Heart left ventricle (tissue), 13 donors: ENCODE measurements at regions not wholly inside any gene's neighbourhood (a gene's known extent, or its start where the extent isn't known, plus 50 kb on each side); places are given as distances from the start of the nearest gene placed in this dataset.

ENCODE experiments used
- CTCF ChIP-seq, 12 donors: fragments of 200-600 bp; sonication (generic) in 4 of 12; IDR thresholded peaks; one replicate each; pipeline versions ENCODE4 v1.5.0 to v1.8.0; 2018 to 2022; ENCODE audit warnings: antibody characterized with exemption in 12 of 12, mild to moderate bottlenecking in 5 of 12
- POLR2A ChIP-seq, 2 donors: fragments of 450-650 bp; IDR thresholded peaks; one replicate each; pipeline ENCODE4 v1.6.1; 2017; ENCODE audit warnings: antibody characterized with exemption in 2 of 2, mild to moderate bottlenecking in 2 of 2, moderate library complexity in 2 of 2
- donor health status: ischemic (EF 13 %, LVEDD 7.1; RV severe dilation, severe dysfunction).
- donor health status: DM: no; HTN: yes; CAD: no.
- donor health status: DM: no; HTN: no; CAD: no.
- donor health status: ischemic (EF 25% LVEDD 6.9; RV normal size, moderate dysfunction).
- donor health status: ischemic (EF 25% LVEDD 5.7; RV mildly dilated, moderate dysfunction).
- donor health status: ischemic (EF 35%, LVEDD 5.7; RV mildly dilated, moderate dysfunction).
- donor health status: nonischemic (EF 11% LVEDD 7.7; RV severe dilation, severe dysfunction).
- donor health status: DM: yes; HTN: yes; CAD: no.
- donor health status: PGD.
- donor health status: ischemic (EF 29% LVEDD 5.4; RV normal size, mild dysfunction).
- donor health status: nonischemic (EF 23%, LVEDD 6.1; RV moderate dilation, normal function).

- no peak for TF ChIP-seq CTCF (IDR thresholded peaks at IDR 0.05)
- TF ChIP-seq POLR2A (IDR thresholded peaks at IDR 0.05): no peak
These were observed 142.9 kb downstream of the TFAP2A start for GRCh38 chr6:10271982-10272381.
